ENCODE measurements at regions not wholly inside any gene's neighbourhood (a gene's known extent, or its start where the extent isn't known, plus 50 kb on each side); places are given as distances from the start of the nearest gene placed in this dataset.

DNA sequence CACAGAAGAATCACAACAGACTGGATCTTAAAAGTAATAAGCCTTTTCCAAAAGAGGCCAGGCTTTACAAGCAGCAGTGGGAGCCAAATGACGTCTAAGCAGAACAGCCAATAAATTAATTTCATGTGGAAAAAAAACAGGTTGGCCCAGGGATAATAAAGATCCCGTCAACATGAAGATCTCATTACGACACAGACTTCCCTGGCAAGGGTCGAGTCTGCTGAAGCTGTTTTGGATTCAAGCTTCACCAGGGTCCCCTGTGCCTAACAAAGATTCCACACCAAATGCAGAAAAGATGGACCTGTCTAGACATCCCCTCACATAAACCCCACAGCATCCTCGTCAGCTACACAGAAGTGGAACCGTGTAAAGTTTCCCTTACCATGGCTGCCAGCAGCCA is 215.1 kb upstream of the ZNF507 start:
- TF ChIP-seq CTCF (conservative IDR thresholded peaks at IDR 0.05; ENCODE audit: low read depth, low read length) (no peak), POLR2A (IDR thresholded peaks at IDR 0.05; ENCODE audit: low read depth, low read length) (no peak), RFX5 (IDR thresholded peaks at IDR 0.05; ENCODE audit: low read depth, low read length) (no peak), MAFK (IDR thresholded peaks at IDR 0.05; ENCODE audit: low read depth, low read length) (no peak), FOS (IDR thresholded peaks at IDR 0.05; ENCODE audit: low read depth, low read length) (no peak), RCOR1 (IDR thresholded peaks at IDR 0.05; ENCODE audit: insufficient replicate concordance, low read length) (no peak), USF2 (IDR thresholded peaks at IDR 0.05; ENCODE audit: low read depth, low read length) (no peak)

All from IMR-90 (cell line).